ENCODE measurements at regions not wholly inside any gene's neighbourhood (a gene's known extent, or its start where the extent isn't known, plus 50 kb on each side); places are given as distances from the start of the nearest gene placed in this dataset.
"Not testable (repeated sequence)": the region's sequence is repeated elsewhere in the genome, so short reads cannot be mapped to it uniquely, and the experiment has no call there.

GRCh38 chr4:9505341-9505740, 61.1 kb downstream of the DEFB131A start:
- not testable (repeated sequence) for DNase-seq

GRCh38 chr4:9506672-9507071, 62.5 kb downstream of the DEFB131A start:
- not testable (repeated sequence) for DNase-seq

GRCh38 chr4:9512941-9513340, 68.7 kb downstream of the DEFB131A start:
- DNase-seq, result not testable (repeated sequence)

- not testable (repeated sequence) for DNase-seq
Observed at GRCh38 chr4:9519631-9520030, 75.4 kb downstream of the DEFB131A start.

GRCh38 chr4:9522903-9523302, 78.7 kb downstream of the DEFB131A start:
- not testable (repeated sequence) for DNase-seq

GRCh38 chr4:9524406-9524805, 80.2 kb downstream of the DEFB131A start:
- DNase-seq, result not testable (repeated sequence)

GRCh38 chr4:9532134-9532862, 88.1 kb downstream of the DEFB131A start:
- peak; percentile 40 for DNase-seq

- DNase-seq, result not testable (repeated sequence)
Observed at GRCh38 chr4:9532863-9533192, 88.6 kb downstream of the DEFB131A start.

- DNase-seq, result not testable (repeated sequence)
Observed at GRCh38 chr4:9537101-9537500, 92.9 kb downstream of the DEFB131A start.

- not testable (repeated sequence) for DNase-seq
Observed at GRCh38 chr4:9539939-9540520, 95.8 kb downstream of the DEFB131A start.

- DNase-seq, result not testable (repeated sequence)
Observed at GRCh38 chr4:9541388-9541915, 97.2 kb downstream of the DEFB131A start.

- not testable (repeated sequence) for DNase-seq
Observed at GRCh38 chr4:9544851-9545250, 100.6 kb downstream of the DEFB131A start.

GRCh38 chr4:9547470-9547869, 103.3 kb downstream of the DEFB131A start:
- not testable (repeated sequence) for DNase-seq

GRCh38 chr4:9556076-9556475, 111.9 kb downstream of the DEFB131A start:
- not testable (repeated sequence) for DNase-seq

GRCh38 chr4:9577869-9578268, 133.7 kb downstream of the DEFB131A start:
- not testable (repeated sequence) for DNase-seq

- not testable (repeated sequence) for DNase-seq
Observed at GRCh38 chr4:9582880-9583279, 138.7 kb downstream of the DEFB131A start.

GRCh38 chr4:9592010-9592409, 147.8 kb downstream of the DEFB131A start:
- no peak for DNase-seq

- DNase-seq, result no peak
Observed at GRCh38 chr4:9594948-9595347, 150.7 kb downstream of the DEFB131A start.

- peak; percentile 24 for DNase-seq
Observed at GRCh38 chr4:9595531-9595930, 151.3 kb downstream of the DEFB131A start.

GRCh38 chr4:9599266-9599665, 155.1 kb downstream of the DEFB131A start:
- DNase-seq, result no peak

- no peak for DNase-seq
Observed at GRCh38 chr4:9600246-9600645, 156.0 kb downstream of the DEFB131A start.

- DNase-seq, result no peak
Observed at GRCh38 chr4:9602389-9602914, 158.2 kb downstream of the DEFB131A start.

GRCh38 chr4:9604031-9604892, 160.0 kb downstream of the DEFB131A start:
- not testable (repeated sequence) for DNase-seq
